Brain microvascular endothelial cell (primary cell): ENCODE measurements at regions not wholly inside any gene's neighbourhood (a gene's known extent, or its start where the extent isn't known, plus 50 kb on each side); places are given as distances from the start of the nearest gene placed in this dataset.

Experiments used
- DNase-seq: peaks from one replicate; pipeline ENCODE4 v3.0.0-alpha.2; 2020
- H3K27ac ChIP-seq: fragments of 250-450 bp; sonication (Bioruptor Pico); 2 replicates; pipeline ENCODE4 v1.5.1; 2020; ENCODE audit warnings: mild to moderate bottlenecking, moderate library complexity
- H3K27me3 ChIP-seq: fragments of 250-450 bp; sonication (Bioruptor Pico); replicated peaks from 2 replicates; pipeline ENCODE4 v1.5.1; 2020; ENCODE audit warnings: mild to moderate bottlenecking
- H3K36me3 ChIP-seq: fragments of 250-450 bp; sonication (Bioruptor Pico); replicated peaks from 2 replicates; pipeline ENCODE4 v1.5.1; 2020; ENCODE audit warnings: mild to moderate bottlenecking
- H3K4me3 ChIP-seq: 2 replicates; pipeline ENCODE4 v1.5.1; 2011; ENCODE audit warnings: low read depth, mild to moderate bottlenecking, control low read depth, low read length, moderate library complexity
- CTCF ChIP-seq: IDR thresholded peaks from 2 replicates; pipeline ENCODE4 v1.5.1; 2011; ENCODE audit warnings: low read depth, mild to moderate bottlenecking, moderate library complexity, low read length, control low read depth, inconsistent platforms; ENCODE audit errors: missing control alignments
- in situ Hi-C: cut with HindIII; loops from 2 replicates; pipeline ENCODE4 v1.10.0; 2017; ENCODE audit warnings: low sequenced_read_pairs, low pct_ligation_motif_present

- H3K36me3 ChIP-seq: no peaks in the 10 kb centered on the region
- DNase-seq: no peak
- H3K4me3 ChIP-seq: no peak overlapping the region
- TF ChIP-seq CTCF: no peak
- no peaks in the 10 kb centered on the region for H3K27me3 ChIP-seq
- in situ Hi-C loops: no loop called here
- no peak overlapping the region for H3K27ac ChIP-seq
Observed at GRCh38 chr14:48943913-48944312, 642.3 kb downstream of the RPS29 start.

GRCh38 chr14:48937541-48938195 lies 648.5 kb downstream of the RPS29 start:
- in situ Hi-C loops: no loop called here
- no peaks in the 10 kb centered on the region for H3K36me3 ChIP-seq
- peak; percentile 54 for DNase-seq
- no peak overlapping the region for H3K4me3 ChIP-seq
- H3K27ac ChIP-seq: no peak overlapping the region
- TF ChIP-seq CTCF: no peak
- H3K27me3 ChIP-seq: no peaks in the 10 kb centered on the region

- no peak for DNase-seq
- Histone ChIP-seq H3K27ac (no peak overlapping the region), H3K4me3 (no peak overlapping the region), H3K27me3 (no peaks in the 10 kb centered on the region), H3K36me3 (no peaks in the 10 kb centered on the region)
- in situ Hi-C loops: no loop called here
- TF ChIP-seq CTCF: no peak
Observed at GRCh38 chr14:48936849-48937248, 649.3 kb downstream of the RPS29 start.

- no peak for TF ChIP-seq CTCF
- DNase-seq: peak; percentile 46
- Histone ChIP-seq H3K27ac (no peak overlapping the region), H3K36me3 (no peaks in the 10 kb centered on the region), H3K27me3 (no peaks in the 10 kb centered on the region), H3K4me3 (no peak overlapping the region)
- in situ Hi-C loops: no loop called here
Observed at GRCh38 chr14:48936362-48936761, 649.8 kb downstream of the RPS29 start.

- TF ChIP-seq CTCF: no peak
- no peaks in the 10 kb centered on the region for H3K27me3 ChIP-seq
- H3K36me3 ChIP-seq: no peaks in the 10 kb centered on the region
- no peak for DNase-seq
- no peak overlapping the region for H3K27ac ChIP-seq
- in situ Hi-C loops: no loop called here
- H3K4me3 ChIP-seq: no peak overlapping the region
Observed at GRCh38 chr14:48925184-48925583, 661.0 kb downstream of the RPS29 start.

- no peak for DNase-seq
- TF ChIP-seq CTCF: no peak
- Histone ChIP-seq H3K27me3 (no peaks in the 10 kb centered on the region), H3K4me3 (no peak overlapping the region), H3K36me3 (no peaks in the 10 kb centered on the region), H3K27ac (no peak overlapping the region)
- in situ Hi-C loops: no loop called here
Observed at GRCh38 chr14:48914921-48915320, 671.3 kb downstream of the RPS29 start.
